GM19452 (cell line): ENCODE measurements at regions not wholly inside any gene's neighbourhood (a gene's known extent, or its start where the extent isn't known, plus 50 kb on each side); places are given as distances from the start of the nearest gene placed in this dataset.

Experiments used
- ATAC-seq: cut with Tn5 transposase; IDR thresholded peaks from one replicate; pipeline ENCODE4 v1.9.1; 2021; ENCODE audit not compliant: unreplicated experiment

- ATAC-seq = no peak
Observed at GRCh38 chr10:52836816-52837215, 64.2 kb upstream of the MBL2 start.
